A549 (cell line): ENCODE measurements at regions not wholly inside any gene's neighbourhood (a gene's known extent, or its start where the extent isn't known, plus 50 kb on each side); places are given as distances from the start of the nearest gene placed in this dataset.

Source experiments
- CBX8 ChIP-seq: fragments of 200-600 bp; sonication (generic); IDR thresholded peaks from 2 replicates; pipeline ENCODE4 v1.6.1; 2016
- CTCF ChIP-seq: fragments of >200 bp; sonication (Bioruptor Twin); formaldehyde crosslinking; IDR thresholded peaks from 3 replicates; pipeline ENCODE4 v1.5.1; 2016
- E2F6 ChIP-seq: IDR thresholded peaks from 2 replicates; pipeline ENCODE4 v1.6.1; 2012; ENCODE audit warnings: low read depth, borderline replicate concordance
- EP300 ChIP-seq, 2 experiments: fragments of >200 bp; sonication (Bioruptor Twin); formaldehyde crosslinking; IDR thresholded peaks; 2 replicates in 1 of 2; 3 replicates in 1 of 2; pipeline ENCODE4 v1.6.1; 2016 to 2017
- JUN ChIP-seq, 2 experiments: fragments of >200 bp; sonication (Bioruptor Twin); formaldehyde crosslinking; IDR thresholded peaks; 2 replicates in 1 of 2; 3 replicates in 1 of 2; pipeline ENCODE4 v1.6.1; 2016 to 2017
- MAFK ChIP-seq: fragments of 450-650 bp; IDR thresholded peaks from 2 replicates; pipeline ENCODE4 v1.6.1; 2014; ENCODE audit not compliant: partially characterized antibody
- POLR2A ChIP-seq: IDR thresholded peaks from 2 replicates; pipeline ENCODE4 v1.6.1; 2012; ENCODE audit warnings: mild to moderate bottlenecking, low read length
- POLR2AphosphoS2 ChIP-seq: conservative IDR thresholded peaks from 2 replicates; pipeline ENCODE4 v1.6.1; 2012; ENCODE audit warnings: low read length, improper control_type of control experiment, inconsistent platforms
- RAD21 ChIP-seq, 2 experiments: fragments of >200 bp in 1 of 2; sonication (Bioruptor Twin) in 1 of 2; formaldehyde crosslinking in 1 of 2; IDR thresholded peaks in 1 of 2; conservative IDR thresholded peaks in 1 of 2; 2 replicates in 1 of 2; 3 replicates in 1 of 2; pipeline ENCODE4 v1.6.1; 2012 to 2018; ENCODE audit warnings: inconsistent platforms in 1 of 2
- RFX5 ChIP-seq: fragments of 450-650 bp; IDR thresholded peaks from 2 replicates; pipeline ENCODE4 v1.7.1; 2014; ENCODE audit warnings: antibody characterized with exemption, mild to moderate bottlenecking, moderate library complexity
- ZFP36 ChIP-seq: fragments of 450-650 bp; IDR thresholded peaks from 2 replicates; pipeline ENCODE4 v1.6.1; 2014; ENCODE audit warnings: borderline replicate concordance; ENCODE audit not compliant: partially characterized antibody
- TF ChIP-seq, protein P1 (sequence below): fragments of 200-600 bp; sonication (generic); IDR thresholded peaks from 2 replicates; pipeline ENCODE4 v1.6.1; 2016; ENCODE audit warnings: antibody characterized with exemption, mild to moderate bottlenecking, moderate library complexity

DNA sequence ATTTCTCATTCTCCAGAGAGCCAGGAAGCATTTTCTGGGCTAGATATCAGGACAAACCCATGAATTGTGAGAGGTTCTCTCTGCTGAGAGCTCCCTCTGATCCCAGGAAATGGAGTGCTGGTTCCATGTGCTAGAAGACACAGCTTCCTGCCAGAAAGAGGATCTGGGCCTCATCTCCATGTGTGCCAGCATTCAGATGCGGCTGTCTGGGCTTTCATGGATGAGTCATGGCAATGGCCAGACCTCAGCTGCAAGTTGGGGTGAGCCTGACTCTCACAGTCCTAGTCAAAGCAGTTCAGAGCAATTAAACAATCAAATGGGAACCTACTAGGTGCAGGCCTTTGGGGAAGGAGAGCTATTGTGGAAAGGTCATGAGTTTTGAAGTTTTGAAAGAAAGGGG, 82.3 kb upstream of the EED start:
- TF ChIP-seq MAFK: no peak
- no peak for TF ChIP-seq CTCF
- TF ChIP-seq ZFP36: no peak
- no peak for TF ChIP-seq RAD21 (conservative IDR thresholded peaks at IDR 0.05 in 1 of 2, IDR thresholded peaks at IDR 0.05 in 1 of 2)
- TF ChIP-seq RFX5: no peak
- no peak for TF ChIP-seq JUN (IDR thresholded peaks at IDR 0.05)
- no peak for TF ChIP-seq POLR2A
- TF ChIP-seq POLR2AphosphoS2: no peak
- no peak for TF ChIP-seq EP300 (IDR thresholded peaks at IDR 0.05)
- TF ChIP-seq E2F6: no peak
- TF ChIP-seq, protein P1, sequence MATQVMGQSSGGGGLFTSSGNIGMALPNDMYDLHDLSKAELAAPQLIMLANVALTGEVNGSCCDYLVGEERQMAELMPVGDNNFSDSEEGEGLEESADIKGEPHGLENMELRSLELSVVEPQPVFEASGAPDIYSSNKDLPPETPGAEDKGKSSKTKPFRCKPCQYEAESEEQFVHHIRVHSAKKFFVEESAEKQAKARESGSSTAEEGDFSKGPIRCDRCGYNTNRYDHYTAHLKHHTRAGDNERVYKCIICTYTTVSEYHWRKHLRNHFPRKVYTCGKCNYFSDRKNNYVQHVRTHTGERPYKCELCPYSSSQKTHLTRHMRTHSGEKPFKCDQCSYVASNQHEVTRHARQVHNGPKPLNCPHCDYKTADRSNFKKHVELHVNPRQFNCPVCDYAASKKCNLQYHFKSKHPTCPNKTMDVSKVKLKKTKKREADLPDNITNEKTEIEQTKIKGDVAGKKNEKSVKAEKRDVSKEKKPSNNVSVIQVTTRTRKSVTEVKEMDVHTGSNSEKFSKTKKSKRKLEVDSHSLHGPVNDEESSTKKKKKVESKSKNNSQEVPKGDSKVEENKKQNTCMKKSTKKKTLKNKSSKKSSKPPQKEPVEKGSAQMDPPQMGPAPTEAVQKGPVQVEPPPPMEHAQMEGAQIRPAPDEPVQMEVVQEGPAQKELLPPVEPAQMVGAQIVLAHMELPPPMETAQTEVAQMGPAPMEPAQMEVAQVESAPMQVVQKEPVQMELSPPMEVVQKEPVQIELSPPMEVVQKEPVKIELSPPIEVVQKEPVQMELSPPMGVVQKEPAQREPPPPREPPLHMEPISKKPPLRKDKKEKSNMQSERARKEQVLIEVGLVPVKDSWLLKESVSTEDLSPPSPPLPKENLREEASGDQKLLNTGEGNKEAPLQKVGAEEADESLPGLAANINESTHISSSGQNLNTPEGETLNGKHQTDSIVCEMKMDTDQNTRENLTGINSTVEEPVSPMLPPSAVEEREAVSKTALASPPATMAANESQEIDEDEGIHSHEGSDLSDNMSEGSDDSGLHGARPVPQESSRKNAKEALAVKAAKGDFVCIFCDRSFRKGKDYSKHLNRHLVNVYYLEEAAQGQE: no peak
- TF ChIP-seq CBX8: no peak
